Smooth muscle cell (in vitro differentiated cells): ENCODE measurements at regions not wholly inside any gene's neighbourhood (a gene's known extent, or its start where the extent isn't known, plus 50 kb on each side); places are given as distances from the start of the nearest gene placed in this dataset.
A peak's percentile ranks its signal among the peaks of the same experiment; 100 is the strongest.

ENCODE experiments used
- DNase-seq: peaks from one replicate; lab custom pipeline; 2025; ENCODE audit not compliant: unreplicated experiment; lab: John Stamatoyannopoulos, UW
- H2AFZ ChIP-seq: fragments of 200-600 bp; sonication (generic); 2 replicates; pipeline ENCODE4 v1.6.0; 2016; ENCODE audit warnings: antibody characterized with exemption, low read depth, mild to moderate bottlenecking
- H3F3A ChIP-seq: fragments of 200-600 bp; sonication (generic); 2 replicates; pipeline ENCODE4 v1.6.0; 2017; ENCODE audit warnings: antibody characterized with exemption, low read depth
- H3K27ac ChIP-seq: fragments of 200-600 bp; sonication (generic); 2 replicates; pipeline ENCODE4 v1.5.1; 2016; ENCODE audit warnings: low read depth, mild to moderate bottlenecking
- H3K27me3 ChIP-seq: fragments of 200-600 bp; sonication (generic); 2 replicates; pipeline ENCODE4 v1.6.1; 2016; ENCODE audit warnings: low read depth, mild to moderate bottlenecking
- H3K36me3 ChIP-seq: fragments of 200-600 bp; sonication (generic); 2 replicates; pipeline ENCODE4 v1.5.1; 2016; ENCODE audit warnings: low read depth
- H3K4me1 ChIP-seq: fragments of 200-600 bp; sonication (generic); 2 replicates; pipeline ENCODE4 v1.5.1; 2016; ENCODE audit warnings: low read depth
- H3K4me2 ChIP-seq: fragments of 200-600 bp; sonication (generic); 2 replicates; pipeline ENCODE4 v1.6.0; 2016; ENCODE audit warnings: mild to moderate bottlenecking
- H3K4me3 ChIP-seq: fragments of 200-600 bp; sonication (generic); 2 replicates; pipeline ENCODE4 v1.5.1; 2016; ENCODE audit warnings: mild to moderate bottlenecking
- H3K79me2 ChIP-seq: fragments of 200-600 bp; sonication (generic); 2 replicates; pipeline ENCODE4 v1.6.0; 2016; ENCODE audit warnings: low read depth, mild to moderate bottlenecking
- H3K9ac ChIP-seq: fragments of 200-600 bp; sonication (generic); 2 replicates; pipeline ENCODE4 v1.6.0; 2016; ENCODE audit warnings: low read depth
- H3K9me3 ChIP-seq: fragments of 200-600 bp; sonication (generic); replicated peaks from 2 replicates; pipeline ENCODE4 v1.5.1; 2016; ENCODE audit warnings: low read depth
- H4K20me1 ChIP-seq: fragments of 200-600 bp; sonication (generic); 2 replicates; pipeline ENCODE4 v1.6.0; 2016; ENCODE audit warnings: low read depth
- CTCF ChIP-seq: fragments of 200-600 bp; sonication (generic); IDR thresholded peaks from 2 replicates; pipeline ENCODE4 v1.5.1; 2017; ENCODE audit warnings: borderline replicate concordance, mild to moderate bottlenecking, antibody characterized with exemption; ENCODE audit not compliant: insufficient read depth, poor library complexity, severe bottlenecking
- WGBS: methylation state at CpG from one replicate; pipeline ENCODE4 v1.1.7; 2016; ENCODE audit warnings: low lambda C conversion rate; 5-methylcytosine and 5-hydroxymethylcytosine counted together

- H3K27me3 ChIP-seq = no peaks in the 10 kb centered on the region
- no peak for DNase-seq
- H3K27ac ChIP-seq = no peak overlapping the region
- no peak overlapping the region for H3K9ac ChIP-seq
- H3K79me2 ChIP-seq = no peaks in the 10 kb centered on the region
- no peaks in the 10 kb centered on the region for H3K9me3 ChIP-seq
- no peaks in the 10 kb centered on the region for H4K20me1 ChIP-seq
- no peak overlapping the region for H2AFZ ChIP-seq
- TF ChIP-seq CTCF = no peak
- H3F3A ChIP-seq = no peaks in the 10 kb centered on the region
- no peaks in the 10 kb centered on the region for H3K4me1 ChIP-seq
- H3K4me3 ChIP-seq = no peak overlapping the region
- H3K36me3 ChIP-seq = no peaks in the 10 kb centered on the region
- WGBS = 80% methylated on average over 3 of the region's 3 CpGs
- no peak overlapping the region for H3K4me2 ChIP-seq
These were observed 744.7 kb upstream of the CXADR start for GRCh38 chr21:16768096-16768495.

DNA sequence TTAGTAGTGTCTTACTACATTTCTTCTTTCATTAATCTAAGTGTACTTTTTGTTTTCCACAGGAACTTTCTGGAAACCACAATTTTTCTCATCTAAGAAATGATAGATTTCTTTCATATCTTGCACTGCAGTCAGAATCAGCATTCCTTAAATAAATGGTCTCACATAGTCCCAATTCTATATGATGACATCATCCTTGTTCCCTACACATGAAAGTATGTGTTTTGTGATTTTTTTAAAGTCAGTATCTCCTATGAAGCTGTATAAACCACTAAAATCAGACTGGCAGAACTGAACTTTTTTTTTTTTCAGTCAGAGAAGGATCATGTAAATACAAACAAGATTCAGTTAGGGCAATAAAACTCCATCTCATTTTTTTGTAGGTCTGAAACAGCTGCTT is 742.6 kb upstream of the CXADR start:
- no peaks in the 10 kb centered on the region for H3K4me1 ChIP-seq
- H3K27ac ChIP-seq = no peak overlapping the region
- no peaks in the 10 kb centered on the region for H3K36me3 ChIP-seq
- TF ChIP-seq CTCF = no peak
- H3K79me2 ChIP-seq = no peaks in the 10 kb centered on the region
- no peaks in the 10 kb centered on the region for H3K27me3 ChIP-seq
- H3K9me3 ChIP-seq = no peaks in the 10 kb centered on the region
- no peak overlapping the region for H3K9ac ChIP-seq
- no peaks in the 10 kb centered on the region for H4K20me1 ChIP-seq
- no peaks in the 10 kb centered on the region for H3F3A ChIP-seq
- no peak overlapping the region for H2AFZ ChIP-seq
- H3K4me2 ChIP-seq = no peak overlapping the region
- no peak for DNase-seq
- no peak overlapping the region for H3K4me3 ChIP-seq

DNA sequence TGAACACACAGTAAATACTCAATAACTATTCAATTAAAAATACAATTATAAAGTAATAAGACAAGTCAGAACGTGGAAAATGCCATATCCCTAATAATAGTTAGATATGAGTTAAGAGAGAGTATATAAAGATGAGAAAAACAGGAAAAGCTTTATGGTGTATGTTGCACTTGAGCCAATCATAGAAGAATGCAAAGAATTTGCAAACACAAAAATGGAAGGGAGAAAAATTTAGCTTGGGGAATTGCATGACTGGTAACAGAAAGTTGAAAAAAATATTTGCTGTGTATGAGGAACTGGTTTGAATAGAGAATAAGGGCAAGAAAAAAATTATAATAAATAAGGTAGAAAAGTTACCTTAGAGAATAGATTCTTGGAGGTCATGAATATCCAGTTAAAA is 739.6 kb upstream of the CXADR start:
- Histone ChIP-seq H3K4me2 (peak overlapping the region; percentile 14), H2AFZ (no peak overlapping the region)
- DNase-seq = no peak

More for the DNA sequence above, 739.6 kb upstream of the CXADR start:
- H3K27ac ChIP-seq = no peak overlapping the region
- no peak overlapping the region for H3K9ac ChIP-seq
- no peaks in the 10 kb centered on the region for H3K27me3 ChIP-seq
- H3K4me3 ChIP-seq = no peak overlapping the region
- no peaks in the 10 kb centered on the region for H3K4me1 ChIP-seq
- H4K20me1 ChIP-seq = no peaks in the 10 kb centered on the region
- WGBS = 58% methylated on average over 1 of the region's 1 CpG
- no peak for TF ChIP-seq CTCF
- H3F3A ChIP-seq = no peaks in the 10 kb centered on the region
- H3K36me3 ChIP-seq = no peaks in the 10 kb centered on the region
- H3K9me3 ChIP-seq = no peaks in the 10 kb centered on the region
- H3K79me2 ChIP-seq = no peaks in the 10 kb centered on the region
